ENCODE measurements at regions not wholly inside any gene's neighbourhood (a gene's known extent, or its start where the extent isn't known, plus 50 kb on each side); places are given as distances from the start of the nearest gene placed in this dataset.

DNA sequence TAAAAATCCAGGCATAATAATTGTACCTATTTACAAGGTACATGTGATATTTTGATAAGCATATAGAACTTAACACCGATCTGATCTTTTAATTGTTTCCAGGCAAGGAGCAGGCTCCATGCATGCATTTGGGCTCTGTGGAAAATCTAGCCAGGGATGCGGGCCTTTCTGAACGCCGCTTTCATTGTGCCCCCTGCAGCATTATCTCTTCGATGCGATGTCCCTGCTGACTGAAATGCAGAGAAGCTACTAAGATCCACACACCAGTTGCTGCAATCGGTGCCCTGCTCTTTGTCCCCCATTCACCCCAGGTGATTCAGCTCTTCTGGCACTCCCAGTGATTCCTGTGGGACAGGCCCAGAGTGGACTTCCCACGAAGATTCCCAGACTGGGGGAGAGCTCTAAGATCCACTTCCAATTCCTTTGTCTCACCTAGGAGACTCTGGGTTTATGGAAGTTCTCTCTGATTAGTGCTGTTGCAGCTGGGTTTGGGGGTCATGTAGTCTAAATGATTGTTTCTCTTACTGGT, 254.3 kb upstream of the AGA start:
- Histone ChIP-seq H3K9ac (ENCODE audit: low read depth, low read length) (no peak overlapping the region), H3K36me3 (ENCODE audit: insufficient read depth, low read length) (no peaks in the 10 kb centered on the region), H3K4me1 (ENCODE audit: insufficient read depth, low read length) (no peaks in the 10 kb centered on the region), H3K4me3 (ENCODE audit: low read depth in 1 of 2, low read length in 2 of 2) (no peak overlapping the region), H2AFZ (ENCODE audit: low read depth, low read length) (no peak overlapping the region), H3K27ac (ENCODE audit: low read length) (no peak overlapping the region), H4K20me1 (ENCODE audit: insufficient read depth, low read length) (no peaks in the 10 kb centered on the region), H3K4me2 (ENCODE audit: insufficient read depth, low read length) (no peak overlapping the region), H3K9me3 (ENCODE audit: insufficient read depth, low read length, severe bottlenecking) (no peaks in the 10 kb centered on the region), H3K27me3 (ENCODE audit: insufficient read depth, low read length, poor library complexity) (no peaks in the 10 kb centered on the region), H3K79me2 (ENCODE audit: insufficient read depth, low read length) (no peaks in the 10 kb centered on the region)
- TF ChIP-seq, protein P1, sequence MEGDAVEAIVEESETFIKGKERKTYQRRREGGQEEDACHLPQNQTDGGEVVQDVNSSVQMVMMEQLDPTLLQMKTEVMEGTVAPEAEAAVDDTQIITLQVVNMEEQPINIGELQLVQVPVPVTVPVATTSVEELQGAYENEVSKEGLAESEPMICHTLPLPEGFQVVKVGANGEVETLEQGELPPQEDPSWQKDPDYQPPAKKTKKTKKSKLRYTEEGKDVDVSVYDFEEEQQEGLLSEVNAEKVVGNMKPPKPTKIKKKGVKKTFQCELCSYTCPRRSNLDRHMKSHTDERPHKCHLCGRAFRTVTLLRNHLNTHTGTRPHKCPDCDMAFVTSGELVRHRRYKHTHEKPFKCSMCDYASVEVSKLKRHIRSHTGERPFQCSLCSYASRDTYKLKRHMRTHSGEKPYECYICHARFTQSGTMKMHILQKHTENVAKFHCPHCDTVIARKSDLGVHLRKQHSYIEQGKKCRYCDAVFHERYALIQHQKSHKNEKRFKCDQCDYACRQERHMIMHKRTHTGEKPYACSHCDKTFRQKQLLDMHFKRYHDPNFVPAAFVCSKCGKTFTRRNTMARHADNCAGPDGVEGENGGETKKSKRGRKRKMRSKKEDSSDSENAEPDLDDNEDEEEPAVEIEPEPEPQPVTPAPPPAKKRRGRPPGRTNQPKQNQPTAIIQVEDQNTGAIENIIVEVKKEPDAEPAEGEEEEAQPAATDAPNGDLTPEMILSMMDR (IDR thresholded peaks at IDR 0.05; ENCODE audit: borderline replicate concordance, extremely low read depth, low read length, poor library complexity, severe bottlenecking): no peak
- TF ChIP-seq EZH2 (IDR thresholded peaks at IDR 0.05; ENCODE audit: borderline replicate concordance, low read depth, low read length, severe bottlenecking): no peak
- ATAC-seq (ENCODE audit: insufficient read depth, low read depth): no peak
- DNase-seq: no peak

DNA sequence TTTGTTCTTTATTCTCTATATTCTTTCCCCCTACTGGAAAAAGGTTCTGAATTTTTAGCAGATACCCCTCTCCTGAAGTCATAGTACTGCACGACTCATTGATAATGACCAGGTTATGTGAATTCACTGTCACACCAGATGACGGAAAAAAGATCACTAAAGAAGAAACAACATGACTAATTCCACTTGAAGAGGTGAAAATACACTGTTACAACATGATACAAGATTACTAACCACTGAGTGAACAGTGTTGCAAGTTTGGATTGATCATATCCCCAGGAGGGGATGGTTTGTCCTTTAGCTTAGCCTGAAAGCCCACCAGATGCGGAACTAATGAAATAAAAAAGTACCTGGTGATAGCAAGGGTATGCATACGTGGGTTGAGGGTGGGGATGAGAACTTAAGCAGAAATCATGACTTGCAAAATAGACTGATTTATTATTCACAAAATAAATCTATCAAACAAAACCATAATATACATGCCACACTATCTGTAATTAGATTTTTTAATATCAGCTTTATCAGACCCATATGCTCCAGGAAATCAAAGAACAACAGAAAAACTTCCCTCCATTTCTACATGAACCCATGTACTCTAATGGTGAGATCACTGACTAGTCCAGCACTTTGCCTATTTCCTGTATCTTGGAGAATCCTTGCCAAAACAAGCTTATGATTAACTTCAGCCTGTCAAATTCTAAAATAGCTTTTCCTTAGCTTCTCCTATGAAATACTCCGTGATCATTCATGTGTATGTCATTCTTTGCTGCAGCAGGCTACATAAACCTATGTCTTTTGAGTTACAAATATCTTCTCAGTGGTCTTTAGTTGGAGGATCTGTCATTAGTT, 257.4 kb upstream of the AGA start:
- H3K9me3 ChIP-seq (ENCODE audit: insufficient read depth, low read length, severe bottlenecking): no peaks in the 10 kb centered on the region
- no peaks in the 10 kb centered on the region for H3K4me1 ChIP-seq (ENCODE audit: insufficient read depth, low read length)
- H3K27ac ChIP-seq (ENCODE audit: low read length): no peak overlapping the region
- no peak for DNase-seq
- H2AFZ ChIP-seq (ENCODE audit: low read depth, low read length): no peak overlapping the region
- H3K4me2 ChIP-seq (ENCODE audit: insufficient read depth, low read length): no peak overlapping the region
- H4K20me1 ChIP-seq (ENCODE audit: insufficient read depth, low read length): no peaks in the 10 kb centered on the region
- H3K4me3 ChIP-seq (ENCODE audit: low read depth in 1 of 2, low read length in 2 of 2): no peak overlapping the region
- ATAC-seq (ENCODE audit: insufficient read depth, low read depth): no peak
- H3K36me3 ChIP-seq (ENCODE audit: insufficient read depth, low read length): no peaks in the 10 kb centered on the region
- no peak for TF ChIP-seq EZH2 (IDR thresholded peaks at IDR 0.05; ENCODE audit: borderline replicate concordance, low read depth, low read length, severe bottlenecking)
- TF ChIP-seq, protein P1 (IDR thresholded peaks at IDR 0.05; ENCODE audit: borderline replicate concordance, extremely low read depth, low read length, poor library complexity, severe bottlenecking): no peak
- H3K27me3 ChIP-seq (ENCODE audit: insufficient read depth, low read length, poor library complexity): no peaks in the 10 kb centered on the region
- H3K9ac ChIP-seq (ENCODE audit: low read depth, low read length): no peak overlapping the region
- H3K79me2 ChIP-seq (ENCODE audit: insufficient read depth, low read length): no peaks in the 10 kb centered on the region

DNA sequence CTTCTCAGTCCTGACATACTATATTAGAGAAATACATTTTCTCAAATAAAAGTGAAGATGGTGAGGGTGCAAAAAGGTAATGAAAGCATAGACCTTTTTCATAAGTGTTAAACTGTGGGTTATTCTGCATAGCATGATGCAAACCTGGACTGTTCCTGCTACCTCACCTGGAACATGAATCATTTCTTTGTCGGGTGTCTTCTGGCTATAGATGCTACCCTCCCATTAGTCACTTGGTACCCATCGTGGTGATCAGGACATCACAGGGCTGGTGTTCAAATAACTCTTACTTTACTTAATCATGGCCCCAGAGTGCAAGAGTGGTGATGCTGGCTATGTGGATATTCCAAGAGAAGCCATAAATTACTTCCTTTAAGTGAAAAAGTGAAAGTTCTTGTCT, 264.7 kb upstream of the AGA start:
- Histone ChIP-seq H3K79me2 (ENCODE audit: insufficient read depth, low read length) (no peaks in the 10 kb centered on the region), H3K27me3 (ENCODE audit: insufficient read depth, low read length, poor library complexity) (peaks cover 3% of the 10 kb centered on the region), H3K4me1 (ENCODE audit: insufficient read depth, low read length) (no peaks in the 10 kb centered on the region), H3K9me3 (ENCODE audit: insufficient read depth, low read length, severe bottlenecking) (no peaks in the 10 kb centered on the region), H2AFZ (ENCODE audit: low read depth, low read length) (no peak overlapping the region), H3K4me3 (ENCODE audit: low read depth in 1 of 2, low read length in 2 of 2) (no peak overlapping the region), H3K27ac (ENCODE audit: low read length) (no peak overlapping the region), H3K9ac (ENCODE audit: low read depth, low read length) (no peak overlapping the region), H3K4me2 (ENCODE audit: insufficient read depth, low read length) (no peak overlapping the region), H4K20me1 (ENCODE audit: insufficient read depth, low read length) (no peaks in the 10 kb centered on the region), H3K36me3 (ENCODE audit: insufficient read depth, low read length) (no peaks in the 10 kb centered on the region)
- ATAC-seq (ENCODE audit: insufficient read depth, low read depth) (no peak), DNase-seq (no peak)
- no peak for TF ChIP-seq EZH2 (IDR thresholded peaks at IDR 0.05; ENCODE audit: borderline replicate concordance, low read depth, low read length, severe bottlenecking)
- TF ChIP-seq, protein P1 (IDR thresholded peaks at IDR 0.05; ENCODE audit: borderline replicate concordance, extremely low read depth, low read length, poor library complexity, severe bottlenecking): no peak
